ENCODE measurements at regions not wholly inside any gene's neighbourhood (a gene's known extent, or its start where the extent isn't known, plus 50 kb on each side); places are given as distances from the start of the nearest gene placed in this dataset.

DNA sequence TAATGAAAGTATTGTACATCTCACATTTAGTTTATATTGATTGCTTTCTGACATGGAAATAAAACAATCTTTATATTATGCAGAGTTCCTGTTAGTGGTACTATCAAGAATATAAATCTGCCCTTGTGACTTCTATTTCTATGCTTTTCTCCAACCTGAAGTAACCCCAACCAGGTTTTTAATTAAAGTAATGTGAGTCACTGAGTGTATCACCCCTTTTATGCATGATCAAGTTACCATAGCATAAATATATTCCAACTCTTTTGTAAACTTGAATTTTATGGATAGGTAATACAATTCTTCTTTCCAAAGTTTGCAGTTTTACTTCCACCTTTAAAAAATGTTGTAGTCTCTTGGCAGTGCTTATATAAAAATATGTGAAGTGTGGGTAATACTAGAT lies 532.3 kb downstream of the USP25 start:
- TF ChIP-seq, protein P1, sequence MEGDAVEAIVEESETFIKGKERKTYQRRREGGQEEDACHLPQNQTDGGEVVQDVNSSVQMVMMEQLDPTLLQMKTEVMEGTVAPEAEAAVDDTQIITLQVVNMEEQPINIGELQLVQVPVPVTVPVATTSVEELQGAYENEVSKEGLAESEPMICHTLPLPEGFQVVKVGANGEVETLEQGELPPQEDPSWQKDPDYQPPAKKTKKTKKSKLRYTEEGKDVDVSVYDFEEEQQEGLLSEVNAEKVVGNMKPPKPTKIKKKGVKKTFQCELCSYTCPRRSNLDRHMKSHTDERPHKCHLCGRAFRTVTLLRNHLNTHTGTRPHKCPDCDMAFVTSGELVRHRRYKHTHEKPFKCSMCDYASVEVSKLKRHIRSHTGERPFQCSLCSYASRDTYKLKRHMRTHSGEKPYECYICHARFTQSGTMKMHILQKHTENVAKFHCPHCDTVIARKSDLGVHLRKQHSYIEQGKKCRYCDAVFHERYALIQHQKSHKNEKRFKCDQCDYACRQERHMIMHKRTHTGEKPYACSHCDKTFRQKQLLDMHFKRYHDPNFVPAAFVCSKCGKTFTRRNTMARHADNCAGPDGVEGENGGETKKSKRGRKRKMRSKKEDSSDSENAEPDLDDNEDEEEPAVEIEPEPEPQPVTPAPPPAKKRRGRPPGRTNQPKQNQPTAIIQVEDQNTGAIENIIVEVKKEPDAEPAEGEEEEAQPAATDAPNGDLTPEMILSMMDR (IDR thresholded peaks at IDR 0.05; ENCODE audit: extremely low read depth, missing control alignments): no peak
- DNase-seq (ENCODE audit: low spot score): no peak

- TF ChIP-seq, protein P1 (IDR thresholded peaks at IDR 0.05; ENCODE audit: extremely low read depth, missing control alignments): no peak
- no peak for DNase-seq (ENCODE audit: low spot score)
Observed at GRCh38 chr21:16264319-16264718, 534.5 kb downstream of the USP25 start.

- TF ChIP-seq, protein P1 (IDR thresholded peaks at IDR 0.05; ENCODE audit: extremely low read depth, missing control alignments): no peak
- no peak for DNase-seq (ENCODE audit: low spot score)
Observed at GRCh38 chr21:16269476-16269875, 539.7 kb downstream of the USP25 start.

DNA sequence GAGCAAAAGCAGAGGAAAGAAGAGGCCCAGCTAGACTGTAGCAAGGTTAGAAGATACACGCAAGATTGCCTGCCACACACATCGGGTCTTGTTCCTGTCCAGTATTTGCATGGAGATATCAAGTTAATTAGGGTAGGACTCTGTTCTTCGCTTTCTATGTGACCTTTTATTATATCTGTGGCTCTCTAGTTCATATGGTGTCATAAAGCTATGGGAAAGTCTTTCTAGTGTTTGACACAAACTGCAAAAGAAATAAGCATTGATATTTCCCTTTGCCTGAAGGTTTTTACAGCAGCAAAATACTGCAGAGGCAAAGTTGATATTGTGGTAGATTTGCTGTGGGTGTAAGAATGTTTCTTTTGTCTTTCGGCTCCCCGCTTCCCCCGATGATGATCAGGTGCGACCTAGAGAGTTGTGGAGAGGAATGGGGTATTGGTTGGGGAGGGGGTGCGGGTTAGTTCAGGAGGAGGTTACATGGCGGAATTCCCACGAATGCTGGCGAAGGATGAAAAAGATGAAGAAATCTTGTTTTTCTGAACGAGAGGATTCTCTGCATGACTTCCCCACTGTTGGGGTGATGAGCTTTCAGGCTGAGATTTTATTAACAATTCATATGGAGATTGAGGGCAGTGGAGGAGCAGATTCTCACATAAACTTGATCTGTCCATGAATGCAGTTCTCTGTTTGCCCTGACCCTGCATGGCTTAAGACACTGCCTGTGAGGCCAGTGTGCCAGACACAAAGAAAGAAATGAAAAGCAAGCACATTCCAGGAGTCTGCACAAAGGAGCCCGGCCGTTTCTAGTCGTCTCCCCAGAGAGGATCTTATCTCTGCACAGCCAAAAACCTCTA lies 550.2 kb downstream of the USP25 start:
- no peak for DNase-seq (ENCODE audit: low spot score)

DNA sequence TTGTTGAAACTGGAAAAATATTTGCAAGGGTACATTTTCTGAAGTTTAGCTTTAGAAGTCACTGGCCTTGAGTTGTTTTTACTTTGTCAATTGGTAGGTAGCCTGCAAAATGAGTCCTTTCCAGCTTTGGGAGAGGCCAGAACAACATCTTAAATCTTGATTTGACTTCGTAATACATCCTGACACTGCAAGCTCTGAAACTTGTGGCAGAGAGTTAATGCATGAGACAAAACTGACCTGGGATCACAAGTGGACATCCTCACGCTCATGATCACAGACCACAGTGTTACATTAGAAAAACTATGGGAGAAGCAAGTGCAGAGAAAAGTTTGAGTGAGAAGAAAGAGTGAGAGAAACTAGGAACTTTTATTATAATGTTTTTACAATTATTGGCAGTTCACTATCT lies 550.9 kb downstream of the USP25 start:
- no peak for DNase-seq (ENCODE audit: low spot score)
- TF ChIP-seq, protein P1 (IDR thresholded peaks at IDR 0.05; ENCODE audit: extremely low read depth, missing control alignments): no peak

More for the DNA sequence above, 550.2 kb downstream of the USP25 start:
- TF ChIP-seq, protein P1 (IDR thresholded peaks at IDR 0.05; ENCODE audit: extremely low read depth, missing control alignments): no peak

GRCh38 chr21:16283516-16283915 lies 553.7 kb downstream of the USP25 start:
- TF ChIP-seq, protein P1 (IDR thresholded peaks at IDR 0.05; ENCODE audit: extremely low read depth, missing control alignments): no peak
- no peak for DNase-seq (ENCODE audit: low spot score)

DNA sequence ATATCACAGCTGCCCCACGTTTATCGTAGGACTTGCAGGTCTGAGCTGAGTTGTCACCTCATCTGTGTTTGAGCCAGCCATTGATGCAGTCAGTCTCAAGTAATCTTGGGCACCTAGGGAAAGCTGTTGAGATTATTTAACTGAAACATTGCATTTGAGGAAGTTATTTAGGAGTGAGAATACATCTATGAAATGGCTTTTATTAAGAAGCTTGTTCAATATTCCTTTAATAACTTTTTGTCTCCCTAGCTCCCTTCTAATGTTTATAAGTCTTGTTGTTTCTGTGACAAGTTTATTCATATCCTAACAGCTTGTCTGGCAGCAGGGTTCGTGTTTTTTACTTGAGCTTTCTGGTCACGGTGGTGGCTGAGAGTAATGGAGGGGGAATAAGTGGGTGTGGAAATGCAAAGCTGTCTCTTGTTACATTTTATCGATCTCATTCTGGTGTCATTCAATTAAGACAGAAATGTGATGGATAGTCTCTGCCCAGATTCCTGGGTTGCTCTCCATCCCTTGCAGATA lies 555.9 kb downstream of the USP25 start:
- no peak for DNase-seq (ENCODE audit: low spot score)
- TF ChIP-seq, protein P1 (IDR thresholded peaks at IDR 0.05; ENCODE audit: extremely low read depth, missing control alignments): no peak

All from GM20000 (cell line).